ENCODE measurements at regions not wholly inside any gene's neighbourhood (a gene's known extent, or its start where the extent isn't known, plus 50 kb on each side); places are given as distances from the start of the nearest gene placed in this dataset.

GRCh38 chr13:62092536-62092935, 676.9 kb upstream of the PCDH20 start:
- no peak overlapping the region for H2AFZ ChIP-seq (ENCODE audit: low read length, unreplicated experiment)

GRCh38 chr13:62088165-62088564, 672.5 kb upstream of the PCDH20 start:
- Histone ChIP-seq H3K4me1 (ENCODE audit: control insufficient read depth, insufficient read depth, low read length, unreplicated experiment) (no peaks in the 10 kb centered on the region), H3K27ac (ENCODE audit: low read depth, low read length) (no peak overlapping the region), H3K4me3 (ENCODE audit: low read depth, low read length) (no peak overlapping the region), H3K36me3 (ENCODE audit: insufficient read depth, low read length) (no peaks in the 10 kb centered on the region), H3K27me3 (ENCODE audit: insufficient read depth, low read length) (no peaks in the 10 kb centered on the region), H3K79me2 (ENCODE audit: control insufficient read depth, insufficient read depth, low read length, unreplicated experiment) (no peaks in the 10 kb centered on the region), H2AFZ (ENCODE audit: low read length, unreplicated experiment) (no peak overlapping the region)

More at GRCh38 chr13:62092536-62092935, 676.9 kb upstream of the PCDH20 start:
- Histone ChIP-seq H3K4me3 (ENCODE audit: low read depth, low read length) (no peak overlapping the region), H3K27me3 (ENCODE audit: insufficient read depth, low read length) (no peaks in the 10 kb centered on the region), H3K36me3 (ENCODE audit: insufficient read depth, low read length) (no peaks in the 10 kb centered on the region), H3K4me1 (ENCODE audit: control insufficient read depth, insufficient read depth, low read length, unreplicated experiment) (no peaks in the 10 kb centered on the region), H3K27ac (ENCODE audit: low read depth, low read length) (no peak overlapping the region), H3K79me2 (ENCODE audit: control insufficient read depth, insufficient read depth, low read length, unreplicated experiment) (no peaks in the 10 kb centered on the region)

GRCh38 chr13:62087124-62087523, 671.5 kb upstream of the PCDH20 start:
- H3K79me2 ChIP-seq (ENCODE audit: control insufficient read depth, insufficient read depth, low read length, unreplicated experiment) = no peaks in the 10 kb centered on the region
- H3K27me3 ChIP-seq (ENCODE audit: insufficient read depth, low read length) = no peaks in the 10 kb centered on the region
- no peaks in the 10 kb centered on the region for H3K36me3 ChIP-seq (ENCODE audit: insufficient read depth, low read length)
- H3K27ac ChIP-seq (ENCODE audit: low read depth, low read length) = no peak overlapping the region
- no peaks in the 10 kb centered on the region for H3K4me1 ChIP-seq (ENCODE audit: control insufficient read depth, insufficient read depth, low read length, unreplicated experiment)
- H2AFZ ChIP-seq (ENCODE audit: low read length, unreplicated experiment) = no peak overlapping the region
- H3K4me3 ChIP-seq (ENCODE audit: low read depth, low read length) = no peak overlapping the region

- Histone ChIP-seq H3K4me1 (ENCODE audit: control insufficient read depth, insufficient read depth, low read length, unreplicated experiment) (no peaks in the 10 kb centered on the region), H3K27me3 (ENCODE audit: insufficient read depth, low read length) (no peaks in the 10 kb centered on the region), H3K36me3 (ENCODE audit: insufficient read depth, low read length) (no peaks in the 10 kb centered on the region), H3K4me3 (ENCODE audit: low read depth, low read length) (no peak overlapping the region), H3K79me2 (ENCODE audit: control insufficient read depth, insufficient read depth, low read length, unreplicated experiment) (no peaks in the 10 kb centered on the region), H2AFZ (ENCODE audit: low read length, unreplicated experiment) (no peak overlapping the region), H3K27ac (ENCODE audit: low read depth, low read length) (no peak overlapping the region)
These were observed 669.9 kb upstream of the PCDH20 start for GRCh38 chr13:62085337-62086229.

- Histone ChIP-seq H3K36me3 (ENCODE audit: insufficient read depth, low read length) (no peaks in the 10 kb centered on the region), H3K27ac (ENCODE audit: low read depth, low read length) (no peak overlapping the region), H3K27me3 (ENCODE audit: insufficient read depth, low read length) (no peaks in the 10 kb centered on the region), H3K4me1 (ENCODE audit: control insufficient read depth, insufficient read depth, low read length, unreplicated experiment) (no peaks in the 10 kb centered on the region), H2AFZ (ENCODE audit: low read length, unreplicated experiment) (no peak overlapping the region), H3K4me3 (ENCODE audit: low read depth, low read length) (no peak overlapping the region), H3K79me2 (ENCODE audit: control insufficient read depth, insufficient read depth, low read length, unreplicated experiment) (no peaks in the 10 kb centered on the region)
These were observed 669.1 kb upstream of the PCDH20 start for GRCh38 chr13:62084728-62085127.

- Histone ChIP-seq H3K27ac (ENCODE audit: low read depth, low read length) (no peak overlapping the region), H3K27me3 (ENCODE audit: insufficient read depth, low read length) (no peaks in the 10 kb centered on the region), H3K4me1 (ENCODE audit: control insufficient read depth, insufficient read depth, low read length, unreplicated experiment) (no peaks in the 10 kb centered on the region), H3K36me3 (ENCODE audit: insufficient read depth, low read length) (no peaks in the 10 kb centered on the region), H3K79me2 (ENCODE audit: control insufficient read depth, insufficient read depth, low read length, unreplicated experiment) (no peaks in the 10 kb centered on the region), H3K4me3 (ENCODE audit: low read depth, low read length) (no peak overlapping the region), H2AFZ (ENCODE audit: low read length, unreplicated experiment) (no peak overlapping the region)
These were observed 652.2 kb upstream of the PCDH20 start for GRCh38 chr13:62067821-62068220.

DNA sequence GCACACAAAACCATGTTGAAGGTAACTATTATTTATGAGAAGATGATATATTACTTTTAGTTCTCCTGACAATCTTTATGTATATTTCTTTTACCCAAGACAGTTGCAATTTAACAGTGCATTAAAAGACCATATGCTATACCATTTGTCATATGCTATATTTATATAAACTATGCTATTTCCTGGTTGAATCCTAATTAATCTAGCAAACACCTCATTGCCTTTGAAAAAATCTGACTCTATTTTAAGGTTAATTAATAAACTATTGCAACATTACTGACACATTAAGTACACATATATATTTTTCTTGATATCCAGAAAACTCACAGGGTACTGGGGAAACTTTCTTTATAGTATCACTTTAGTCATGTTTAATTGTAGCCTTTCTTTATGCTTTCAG, 649.4 kb upstream of the PCDH20 start:
- no peak overlapping the region for H3K4me3 ChIP-seq (ENCODE audit: low read depth, low read length)
- H3K27ac ChIP-seq (ENCODE audit: low read depth, low read length) = no peak overlapping the region
- H3K27me3 ChIP-seq (ENCODE audit: insufficient read depth, low read length) = no peaks in the 10 kb centered on the region
- H2AFZ ChIP-seq (ENCODE audit: low read length, unreplicated experiment) = no peak overlapping the region
- no peaks in the 10 kb centered on the region for H3K79me2 ChIP-seq (ENCODE audit: control insufficient read depth, insufficient read depth, low read length, unreplicated experiment)
- no peaks in the 10 kb centered on the region for H3K4me1 ChIP-seq (ENCODE audit: control insufficient read depth, insufficient read depth, low read length, unreplicated experiment)
- no peaks in the 10 kb centered on the region for H3K36me3 ChIP-seq (ENCODE audit: insufficient read depth, low read length)

DNA sequence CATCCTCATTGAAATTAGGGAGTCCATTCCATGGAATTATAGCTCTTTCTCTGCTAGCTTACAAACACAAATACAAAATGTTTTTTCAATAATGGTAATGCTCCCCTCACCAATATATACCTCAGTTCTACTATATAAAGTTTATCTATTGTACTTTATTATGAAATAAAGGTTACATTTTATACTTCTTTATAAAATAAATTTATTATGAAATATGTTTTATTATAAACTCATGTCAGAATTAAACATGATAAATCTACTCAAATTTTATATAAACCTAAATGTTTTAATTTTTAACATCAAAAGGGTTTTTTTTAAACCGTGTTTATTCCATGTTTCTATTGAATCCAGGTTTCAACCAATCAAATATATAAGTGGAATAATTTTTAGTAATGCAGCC, 646.1 kb upstream of the PCDH20 start:
- H3K36me3 ChIP-seq (ENCODE audit: insufficient read depth, low read length) = no peaks in the 10 kb centered on the region
- H3K4me1 ChIP-seq (ENCODE audit: control insufficient read depth, insufficient read depth, low read length, unreplicated experiment) = no peaks in the 10 kb centered on the region
- no peaks in the 10 kb centered on the region for H3K79me2 ChIP-seq (ENCODE audit: control insufficient read depth, insufficient read depth, low read length, unreplicated experiment)

DNA sequence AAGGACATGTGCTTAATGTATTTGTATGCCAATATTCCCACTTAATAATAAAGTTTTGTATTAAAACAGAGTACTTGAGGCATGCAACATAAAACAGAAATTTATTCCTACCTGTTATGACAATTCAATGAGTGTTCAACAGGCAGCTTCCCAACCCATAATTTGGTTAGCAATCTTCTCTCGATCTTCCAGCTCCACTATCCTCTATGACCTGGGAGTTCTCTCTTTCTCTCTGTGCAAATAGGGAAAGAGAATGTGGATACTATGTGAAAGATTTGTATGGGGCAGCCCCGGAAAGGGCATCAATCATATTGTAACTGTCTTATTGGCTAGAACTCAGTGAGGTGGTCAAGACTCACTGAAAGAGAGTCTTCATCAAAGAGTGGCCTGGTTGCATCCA, 644.9 kb upstream of the PCDH20 start:
- no peak overlapping the region for H2AFZ ChIP-seq (ENCODE audit: low read length, unreplicated experiment)
- no peaks in the 10 kb centered on the region for H3K79me2 ChIP-seq (ENCODE audit: control insufficient read depth, insufficient read depth, low read length, unreplicated experiment)
- no peak overlapping the region for H3K4me3 ChIP-seq (ENCODE audit: low read depth, low read length)
- H3K4me1 ChIP-seq (ENCODE audit: control insufficient read depth, insufficient read depth, low read length, unreplicated experiment) = no peaks in the 10 kb centered on the region
- no peak overlapping the region for H3K27ac ChIP-seq (ENCODE audit: low read depth, low read length)
- no peaks in the 10 kb centered on the region for H3K36me3 ChIP-seq (ENCODE audit: insufficient read depth, low read length)
- no peaks in the 10 kb centered on the region for H3K27me3 ChIP-seq (ENCODE audit: insufficient read depth, low read length)

More for the DNA sequence above, 646.1 kb upstream of the PCDH20 start:
- H3K4me3 ChIP-seq (ENCODE audit: low read depth, low read length) = no peak overlapping the region
- no peaks in the 10 kb centered on the region for H3K27me3 ChIP-seq (ENCODE audit: insufficient read depth, low read length)
- H3K27ac ChIP-seq (ENCODE audit: low read depth, low read length) = no peak overlapping the region
- H2AFZ ChIP-seq (ENCODE audit: low read length, unreplicated experiment) = no peak overlapping the region

DNA sequence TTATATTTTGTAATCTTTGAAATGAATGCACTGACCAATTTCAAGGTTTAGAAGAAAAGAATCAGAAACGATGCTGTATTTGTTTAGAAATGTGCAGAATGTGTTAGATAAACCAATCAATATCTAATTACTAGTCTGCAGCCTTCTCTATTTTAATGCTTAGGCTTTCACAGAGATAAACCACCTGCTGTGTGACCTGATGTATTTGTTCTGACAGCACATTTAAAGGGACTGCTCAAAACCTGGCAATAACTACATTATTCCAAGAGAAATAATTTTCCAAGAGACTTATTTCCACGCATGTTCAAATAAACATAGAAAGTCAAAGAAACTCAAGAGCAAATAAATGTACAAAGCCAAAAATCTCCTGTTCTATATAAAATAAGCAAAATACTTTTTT, 641.6 kb upstream of the PCDH20 start:
- no peak overlapping the region for H2AFZ ChIP-seq (ENCODE audit: low read length, unreplicated experiment)
- H3K36me3 ChIP-seq (ENCODE audit: insufficient read depth, low read length) = no peaks in the 10 kb centered on the region
- H3K4me3 ChIP-seq (ENCODE audit: low read depth, low read length) = no peak overlapping the region
- H3K27me3 ChIP-seq (ENCODE audit: insufficient read depth, low read length) = no peaks in the 10 kb centered on the region
- H3K27ac ChIP-seq (ENCODE audit: low read depth, low read length) = no peak overlapping the region
- no peaks in the 10 kb centered on the region for H3K4me1 ChIP-seq (ENCODE audit: control insufficient read depth, insufficient read depth, low read length, unreplicated experiment)
- H3K79me2 ChIP-seq (ENCODE audit: control insufficient read depth, insufficient read depth, low read length, unreplicated experiment) = no peaks in the 10 kb centered on the region

DNA sequence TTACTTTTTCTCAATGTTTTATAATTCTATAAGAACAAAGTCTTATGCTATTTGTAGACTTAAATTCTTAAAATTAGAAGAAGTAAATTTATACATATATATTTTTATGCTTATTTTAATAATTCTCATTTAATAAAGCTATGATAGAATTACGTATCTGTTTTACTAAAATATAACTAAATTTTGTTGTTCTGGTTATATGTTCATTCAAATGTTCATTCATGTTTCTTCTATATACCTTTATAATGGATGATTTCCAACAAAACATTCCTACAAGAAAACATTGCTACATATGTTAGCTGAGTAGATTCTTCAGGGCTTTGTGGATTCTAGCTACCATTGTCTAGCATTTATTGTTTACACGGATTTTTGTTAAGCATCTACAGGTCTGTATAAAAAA, 634.3 kb upstream of the PCDH20 start:
- Histone ChIP-seq H3K4me1 (ENCODE audit: control insufficient read depth, insufficient read depth, low read length, unreplicated experiment) (no peaks in the 10 kb centered on the region), H3K27ac (ENCODE audit: low read depth, low read length) (no peak overlapping the region), H2AFZ (ENCODE audit: low read length, unreplicated experiment) (no peak overlapping the region), H3K4me3 (ENCODE audit: low read depth, low read length) (no peak overlapping the region), H3K79me2 (ENCODE audit: control insufficient read depth, insufficient read depth, low read length, unreplicated experiment) (no peaks in the 10 kb centered on the region), H3K36me3 (ENCODE audit: insufficient read depth, low read length) (no peaks in the 10 kb centered on the region), H3K27me3 (ENCODE audit: insufficient read depth, low read length) (no peaks in the 10 kb centered on the region)

Data from ACC112 (cell line).